Cardiac muscle cell (in vitro differentiated cells and primary cell): ENCODE measurements at regions not wholly inside any gene's neighbourhood (a gene's known extent, or its start where the extent isn't known, plus 50 kb on each side); places are given as distances from the start of the nearest gene placed in this dataset.

ENCODE experiments used
- DNase-seq, 2 donors: peaks; one replicate each; pipeline versions ENCODE4 v3.0.0 to v3.0.0-alpha.2; 2010 to 2017; ENCODE audit warnings: low read depth in 1 of 2, low spot score in 1 of 2
- H3K27ac ChIP-seq: fragments of 200-600 bp; sonication (generic); 2 replicates; pipeline ENCODE4 v1.5.1; 2016
- H3K27me3 ChIP-seq: fragments of 200-600 bp; sonication (generic); 2 replicates; pipeline ENCODE4 v1.6.0; 2016; ENCODE audit warnings: control low read depth
- H3K36me3 ChIP-seq: fragments of 200-600 bp; sonication (generic); 2 replicates; pipeline ENCODE4 v1.5.1; 2016; ENCODE audit warnings: control low read depth
- H3K4me1 ChIP-seq: fragments of 200-600 bp; sonication (generic); 2 replicates; pipeline ENCODE4 v1.8.1; 2017; ENCODE audit warnings: low read depth, mild to moderate bottlenecking, mixed run types
- H3K4me3 ChIP-seq: fragments of 200-600 bp; sonication (generic); 2 replicates; pipeline ENCODE4 v1.5.1; 2016; ENCODE audit warnings: mild to moderate bottlenecking
- H3K9me3 ChIP-seq: fragments of 200-600 bp; sonication (generic); 2 replicates; pipeline ENCODE4 v1.5.1; 2017; ENCODE audit warnings: low read depth, mild to moderate bottlenecking, control low read depth
- TF ChIP-seq, protein P1 (sequence below): IDR thresholded peaks from 2 replicates; pipeline ENCODE4 v1.5.1; 2012; ENCODE audit warnings: low read depth, mild to moderate bottlenecking, low read length

DNA sequence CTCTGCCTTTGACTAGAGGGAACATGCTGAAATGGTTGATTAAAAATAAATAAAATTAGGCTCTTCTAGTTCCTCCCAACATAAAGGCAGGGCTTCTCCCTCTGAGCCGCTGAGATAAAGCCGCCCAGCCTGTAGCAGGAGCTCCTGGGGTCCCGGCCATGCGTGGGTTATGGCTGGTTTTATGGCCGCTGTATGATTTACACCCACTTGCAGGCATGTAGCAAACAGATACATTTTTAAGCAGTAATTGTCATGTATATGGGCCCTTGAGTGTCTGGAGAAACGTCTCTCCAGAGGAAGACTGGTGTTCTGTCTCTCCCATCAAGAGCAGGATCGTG lies 201.0 kb upstream of the TNRC6C start:
- Histone ChIP-seq H3K4me3 (no peak overlapping the region), H3K27ac (no peak overlapping the region), H3K9me3 (no peaks in the 10 kb centered on the region), H3K36me3 (no peaks in the 10 kb centered on the region), H3K27me3 (no peaks in the 10 kb centered on the region), H3K4me1 (no peaks in the 10 kb centered on the region)
- TF ChIP-seq, protein P1, sequence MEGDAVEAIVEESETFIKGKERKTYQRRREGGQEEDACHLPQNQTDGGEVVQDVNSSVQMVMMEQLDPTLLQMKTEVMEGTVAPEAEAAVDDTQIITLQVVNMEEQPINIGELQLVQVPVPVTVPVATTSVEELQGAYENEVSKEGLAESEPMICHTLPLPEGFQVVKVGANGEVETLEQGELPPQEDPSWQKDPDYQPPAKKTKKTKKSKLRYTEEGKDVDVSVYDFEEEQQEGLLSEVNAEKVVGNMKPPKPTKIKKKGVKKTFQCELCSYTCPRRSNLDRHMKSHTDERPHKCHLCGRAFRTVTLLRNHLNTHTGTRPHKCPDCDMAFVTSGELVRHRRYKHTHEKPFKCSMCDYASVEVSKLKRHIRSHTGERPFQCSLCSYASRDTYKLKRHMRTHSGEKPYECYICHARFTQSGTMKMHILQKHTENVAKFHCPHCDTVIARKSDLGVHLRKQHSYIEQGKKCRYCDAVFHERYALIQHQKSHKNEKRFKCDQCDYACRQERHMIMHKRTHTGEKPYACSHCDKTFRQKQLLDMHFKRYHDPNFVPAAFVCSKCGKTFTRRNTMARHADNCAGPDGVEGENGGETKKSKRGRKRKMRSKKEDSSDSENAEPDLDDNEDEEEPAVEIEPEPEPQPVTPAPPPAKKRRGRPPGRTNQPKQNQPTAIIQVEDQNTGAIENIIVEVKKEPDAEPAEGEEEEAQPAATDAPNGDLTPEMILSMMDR: no peak
- DNase-seq: no peak

GRCh38 chr17:77763023-77763422 lies 195.5 kb upstream of the TNRC6C start:
- TF ChIP-seq, protein P1: no peak
- no peaks in the 10 kb centered on the region for H3K4me1 ChIP-seq
- no peak overlapping the region for H3K4me3 ChIP-seq
- no peaks in the 10 kb centered on the region for H3K9me3 ChIP-seq
- no peaks in the 10 kb centered on the region for H3K27me3 ChIP-seq
- DNase-seq: no peak
- no peak overlapping the region for H3K27ac ChIP-seq
- H3K36me3 ChIP-seq: no peaks in the 10 kb centered on the region

DNA sequence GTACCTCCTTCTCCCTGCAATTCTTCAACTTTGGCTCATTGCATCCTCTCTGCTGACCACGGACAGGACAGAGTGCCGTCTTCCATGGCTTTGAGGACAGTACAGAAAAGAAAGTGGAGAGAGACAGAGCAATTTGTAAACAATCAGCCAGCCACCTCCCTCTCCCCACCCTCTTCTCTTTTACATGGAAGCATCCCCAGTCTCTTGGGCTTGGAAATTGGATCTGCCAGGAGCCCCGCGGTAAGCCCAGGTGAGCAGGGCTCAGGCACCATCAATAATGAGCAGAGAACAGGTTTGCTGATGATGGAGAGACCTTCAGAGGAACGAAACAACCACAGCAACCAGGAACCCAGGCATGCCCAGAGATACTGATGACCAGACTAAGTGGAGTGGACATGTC lies 194.9 kb upstream of the TNRC6C start:
- DNase-seq: no peak
- Histone ChIP-seq H3K9me3 (no peaks in the 10 kb centered on the region), H3K27ac (no peak overlapping the region), H3K27me3 (no peaks in the 10 kb centered on the region), H3K36me3 (no peaks in the 10 kb centered on the region), H3K4me3 (no peak overlapping the region), H3K4me1 (no peaks in the 10 kb centered on the region)
- TF ChIP-seq, protein P1: no peak

DNA sequence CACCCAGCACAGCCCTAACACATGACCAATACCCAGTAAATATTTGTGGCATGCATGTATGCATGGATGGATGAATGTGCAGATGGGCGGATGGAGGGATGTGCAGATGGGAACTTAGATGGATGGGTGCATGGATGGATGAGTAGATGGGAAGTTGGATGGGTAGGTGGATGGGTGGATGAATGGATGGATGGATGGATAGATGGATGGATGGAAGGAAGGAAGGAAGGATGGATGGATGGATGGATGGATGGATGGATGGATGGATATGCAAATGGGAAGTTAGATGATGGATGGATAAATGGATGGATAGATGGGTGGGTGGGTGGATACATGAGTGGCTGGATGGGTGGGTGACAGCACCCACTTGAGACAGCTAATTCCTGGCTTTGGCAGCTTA lies 193.2 kb upstream of the TNRC6C start:
- Histone ChIP-seq H3K4me3 (no peak overlapping the region), H3K4me1 (no peaks in the 10 kb centered on the region), H3K36me3 (no peaks in the 10 kb centered on the region), H3K9me3 (no peaks in the 10 kb centered on the region), H3K27me3 (no peaks in the 10 kb centered on the region), H3K27ac (no peak overlapping the region)
- DNase-seq: no peak
- TF ChIP-seq, protein P1: no peak

DNA sequence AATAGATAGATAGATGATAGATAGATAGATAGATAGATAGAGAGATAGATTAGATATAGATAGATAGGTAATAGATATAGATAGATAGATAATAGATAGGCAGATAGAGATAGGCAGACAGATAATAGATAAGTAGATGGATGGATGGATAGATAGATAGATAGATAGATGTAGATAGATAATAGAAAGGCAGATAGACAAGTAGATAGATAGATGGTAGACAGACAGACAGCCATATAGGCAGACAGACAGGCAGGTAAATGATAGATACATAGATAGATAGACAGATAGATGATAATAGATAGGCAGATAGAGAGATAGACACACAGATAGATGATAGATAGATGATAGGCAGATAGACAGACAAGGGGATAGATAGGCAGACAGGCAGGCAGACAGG lies 191.4 kb upstream of the TNRC6C start:
- Histone ChIP-seq H3K4me3 (no peak overlapping the region), H3K4me1 (no peaks in the 10 kb centered on the region), H3K9me3 (no peaks in the 10 kb centered on the region), H3K27ac (no peak overlapping the region), H3K36me3 (no peaks in the 10 kb centered on the region), H3K27me3 (no peaks in the 10 kb centered on the region)
- DNase-seq: no peak
- TF ChIP-seq, protein P1: no peak

DNA sequence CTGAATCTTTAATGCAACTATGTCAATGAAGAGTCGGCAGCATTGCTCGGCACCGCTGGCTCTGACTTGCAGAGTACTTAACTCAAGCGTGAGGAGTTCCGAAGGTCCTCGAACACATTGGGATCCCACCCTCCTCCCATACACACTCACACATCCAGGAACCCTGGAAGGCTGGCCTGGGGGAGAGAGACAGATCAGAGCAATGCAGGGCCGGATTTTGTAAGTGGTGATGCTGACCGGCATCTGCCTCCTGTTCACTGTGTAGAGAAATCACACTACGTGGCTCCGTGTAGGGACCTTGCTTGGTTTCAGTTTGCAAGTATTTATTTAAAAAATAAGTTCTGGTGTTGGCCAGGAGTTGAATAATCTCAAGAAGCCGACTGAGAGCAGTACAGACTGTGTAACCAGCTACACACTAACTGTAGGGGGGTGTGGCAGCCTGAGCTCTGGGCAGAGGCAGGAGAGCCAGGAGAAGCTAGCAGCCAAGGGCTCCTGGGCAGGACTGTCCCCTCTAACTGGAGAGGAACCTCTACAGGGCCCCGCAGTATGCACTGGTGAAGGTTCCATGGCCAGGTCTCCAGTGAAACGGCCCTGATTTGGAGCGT lies 190.2 kb upstream of the TNRC6C start:
- no peak overlapping the region for H3K4me3 ChIP-seq

More for the DNA sequence above, 190.2 kb upstream of the TNRC6C start:
- no peak for DNase-seq
- H3K27ac ChIP-seq: no peak overlapping the region
- H3K4me1 ChIP-seq: no peaks in the 10 kb centered on the region
- H3K9me3 ChIP-seq: no peaks in the 10 kb centered on the region
- TF ChIP-seq, protein P1: no peak
- no peaks in the 10 kb centered on the region for H3K27me3 ChIP-seq
- no peaks in the 10 kb centered on the region for H3K36me3 ChIP-seq
